Muscle layer of duodenum (tissue), 2 donors: ENCODE measurements at regions not wholly inside any gene's neighbourhood (a gene's known extent, or its start where the extent isn't known, plus 50 kb on each side); places are given as distances from the start of the nearest gene placed in this dataset.
A peak's percentile ranks its signal among the peaks of the same experiment; 100 is the strongest.

Experiments
- H3K27ac ChIP-seq: one replicate; pipeline ENCODE4 v1.7.0; 2013; ENCODE audit warnings: mild to moderate bottlenecking, low read length
- H3K27me3 ChIP-seq: one replicate; pipeline ENCODE4 v1.7.0; 2013; ENCODE audit warnings: low read depth, mild to moderate bottlenecking, control low read depth, low read length
- H3K36me3 ChIP-seq, 2 donors: one replicate each; pipeline ENCODE4 v1.7.0; 2013; ENCODE audit warnings: low read length in 2 of 2, control low read depth in 1 of 2, mild to moderate bottlenecking in 1 of 2; ENCODE audit not compliant: insufficient read depth in 2 of 2, control insufficient read depth in 1 of 2
- H3K4me1 ChIP-seq, 2 donors: one replicate each; pipeline ENCODE4 v1.7.0; 2013; ENCODE audit warnings: low read length in 2 of 2, mild to moderate bottlenecking in 2 of 2, control low read depth in 1 of 2, moderate library complexity in 1 of 2; ENCODE audit not compliant: insufficient read depth in 2 of 2, control insufficient read depth in 1 of 2
- H3K4me3 ChIP-seq, 2 donors: one replicate each; pipeline ENCODE4 v1.7.0; 2013; ENCODE audit warnings: low read length in 2 of 2, low read depth in 1 of 2, mild to moderate bottlenecking in 1 of 2
- H3K9me3 ChIP-seq, 2 donors: one replicate each; pipeline ENCODE4 v1.7.0; 2013; ENCODE audit warnings: low read length in 2 of 2, control low read depth in 1 of 2, mild to moderate bottlenecking in 1 of 2; ENCODE audit not compliant: control insufficient read depth in 1 of 2
- donor health status: healthy.

DNA sequence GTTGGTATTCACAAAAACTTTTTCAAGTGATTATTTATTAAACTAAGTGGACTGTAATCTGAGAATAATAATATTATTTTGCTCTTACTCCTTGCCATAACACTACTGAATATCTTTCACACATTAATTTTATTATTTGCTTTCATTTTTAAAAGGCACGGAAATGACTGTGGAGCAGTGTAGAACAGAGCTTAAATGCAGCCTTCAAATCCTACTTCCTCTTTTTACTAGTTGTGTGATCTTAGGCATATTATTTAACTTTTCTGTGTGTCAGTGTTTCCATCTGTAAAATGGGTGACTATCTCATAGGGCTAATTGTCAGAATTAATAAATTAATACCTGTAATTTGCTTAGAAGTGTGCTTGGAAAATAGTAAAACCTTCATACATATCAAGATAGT, 55.5 kb upstream of the SLC8A1 start:
- H3K27ac ChIP-seq = no peak overlapping the region

DNA sequence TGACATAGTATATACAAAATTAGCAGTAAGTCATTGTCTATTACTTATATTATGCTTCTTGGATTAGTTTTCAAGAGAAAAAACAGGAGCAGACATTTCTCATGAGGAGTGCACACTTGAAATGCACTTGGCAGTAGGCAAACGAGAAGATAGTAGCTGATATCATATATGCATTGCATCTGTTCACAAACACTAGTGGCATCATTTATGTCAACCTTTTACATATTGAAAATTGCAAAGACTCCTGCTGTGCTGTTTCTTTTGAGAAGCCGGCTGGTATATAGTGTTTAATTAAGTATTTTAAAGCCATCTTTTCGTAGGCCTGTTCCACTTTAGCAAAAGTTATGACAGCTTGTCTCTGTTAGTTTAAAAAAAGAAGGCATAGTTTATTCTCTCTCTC, 58.4 kb upstream of the SLC8A1 start:
- H3K4me1 ChIP-seq = peaks cover 0 to 9% of the 10 kb centered on the region in 2 donors
- H3K27ac ChIP-seq = no peak overlapping the region
- no peaks in the 10 kb centered on the region for H3K9me3 ChIP-seq
- no peaks in the 10 kb centered on the region for H3K27me3 ChIP-seq
- no peaks in the 10 kb centered on the region for H3K36me3 ChIP-seq
- H3K4me3 ChIP-seq = no peak overlapping the region

More for the DNA sequence above, 55.5 kb upstream of the SLC8A1 start:
- H3K36me3 ChIP-seq = no peaks in the 10 kb centered on the region
- H3K9me3 ChIP-seq = no peaks in the 10 kb centered on the region
- H3K27me3 ChIP-seq = no peaks in the 10 kb centered on the region
- no peak overlapping the region for H3K4me3 ChIP-seq
- H3K4me1 ChIP-seq = peaks cover 0 to 9% of the 10 kb centered on the region in 2 donors

DNA sequence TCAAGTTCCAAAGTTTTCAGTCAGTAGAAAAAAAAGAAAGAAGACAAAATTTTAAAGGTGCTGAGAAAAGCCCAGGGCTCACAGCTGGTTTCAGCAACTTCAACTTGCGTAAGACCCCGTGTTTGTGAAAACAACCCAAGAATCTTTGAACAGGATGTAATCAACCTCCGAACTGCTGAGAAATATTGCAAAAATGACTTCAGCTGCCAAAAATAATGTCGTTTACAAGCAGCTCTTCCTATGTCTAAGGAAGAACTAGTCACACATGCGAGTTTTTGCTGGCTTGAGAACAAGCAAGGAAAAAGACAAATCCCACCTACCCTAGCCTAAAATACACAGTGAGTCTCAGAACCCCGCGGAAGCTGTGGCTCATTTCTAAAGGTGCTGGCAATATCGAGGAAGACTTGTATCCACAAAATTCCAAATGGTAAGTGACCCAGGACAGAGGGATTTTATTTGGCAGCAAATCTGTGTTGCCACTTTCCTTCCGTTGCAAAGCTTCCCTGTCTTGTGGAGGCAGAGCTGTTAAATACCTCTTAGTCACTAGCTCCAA, 59.8 kb upstream of the SLC8A1 start:
- peaks cover 0 to 9% of the 10 kb centered on the region in 2 donors for H3K4me1 ChIP-seq
- peak overlapping the region; percentile 92 for H3K27ac ChIP-seq
- no peaks in the 10 kb centered on the region for H3K27me3 ChIP-seq
- H3K9me3 ChIP-seq = no peaks in the 10 kb centered on the region
- no peaks in the 10 kb centered on the region for H3K36me3 ChIP-seq
- peak overlapping the region; percentile 65 to 70 for H3K4me3 ChIP-seq

DNA sequence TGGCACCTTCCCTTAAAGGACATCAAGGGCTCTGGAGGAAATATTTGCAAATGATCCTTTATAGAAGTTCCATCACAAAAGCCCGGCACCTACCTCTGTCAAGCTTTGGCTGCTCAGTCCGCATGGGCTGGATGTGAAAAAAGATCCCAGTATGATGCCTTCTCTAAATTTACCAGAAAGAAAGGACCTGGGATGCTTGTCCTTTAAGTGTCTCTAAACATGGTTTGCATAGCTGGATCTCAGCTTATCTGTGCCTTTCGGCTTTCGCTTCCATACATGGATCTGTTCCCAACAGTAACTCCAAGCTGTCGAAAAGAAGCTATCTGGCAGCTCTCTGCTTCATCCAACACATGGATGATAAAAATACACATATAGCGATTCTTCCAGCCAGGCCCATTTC, 60.4 kb upstream of the SLC8A1 start:
- no peaks in the 10 kb centered on the region for H3K9me3 ChIP-seq
- H3K4me3 ChIP-seq = peak overlapping the region; percentile 65 to 70
- H3K27me3 ChIP-seq = no peaks in the 10 kb centered on the region
- no peaks in the 10 kb centered on the region for H3K36me3 ChIP-seq
- H3K27ac ChIP-seq = peak overlapping the region; percentile 92
- H3K4me1 ChIP-seq = peaks cover 0 to 9% of the 10 kb centered on the region in 2 donors

DNA sequence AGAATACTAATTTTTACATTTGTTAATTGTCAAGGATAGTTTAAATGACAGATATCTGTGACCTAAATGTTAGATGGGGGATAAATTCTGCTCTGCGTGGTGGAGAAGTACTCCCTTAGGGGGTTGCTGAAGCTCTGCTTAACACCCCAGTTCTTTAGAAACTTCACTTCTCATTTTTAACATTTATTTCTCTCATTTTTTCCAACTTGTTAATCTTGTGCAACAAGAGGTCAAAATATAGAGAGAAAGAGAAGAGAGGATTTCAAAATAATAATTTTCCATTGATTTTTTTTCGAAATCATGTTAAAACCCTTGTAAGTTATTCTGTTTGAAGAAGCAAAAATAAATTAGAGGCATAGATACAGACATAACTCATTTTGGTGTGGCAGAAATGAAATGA, 61.3 kb upstream of the SLC8A1 start:
- peaks cover 0 to 9% of the 10 kb centered on the region in 2 donors for H3K4me1 ChIP-seq
- H3K27ac ChIP-seq = no peak overlapping the region
- H3K27me3 ChIP-seq = no peaks in the 10 kb centered on the region
- no peak overlapping the region for H3K4me3 ChIP-seq
- no peaks in the 10 kb centered on the region for H3K36me3 ChIP-seq
- no peaks in the 10 kb centered on the region for H3K9me3 ChIP-seq

DNA sequence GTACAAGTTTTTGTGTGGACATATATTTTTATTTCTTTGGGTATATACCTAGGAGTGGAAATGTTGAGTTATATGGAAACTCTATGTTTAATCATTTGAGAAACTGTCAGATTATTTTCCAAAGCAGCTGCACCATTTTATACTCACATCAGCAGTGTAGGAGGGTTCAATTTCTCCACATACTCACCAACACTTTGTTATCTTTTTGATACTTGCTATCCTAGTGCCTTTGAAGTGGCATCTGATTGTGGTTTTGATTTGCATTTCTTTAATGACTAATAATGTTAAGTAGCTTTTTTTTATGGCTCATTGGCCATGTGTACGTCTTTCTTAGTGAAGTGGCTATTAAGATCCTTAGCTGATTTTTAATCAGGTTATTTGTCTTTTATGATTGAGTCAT, 64.7 kb upstream of the SLC8A1 start:
- Histone ChIP-seq H3K36me3 (no peaks in the 10 kb centered on the region), H3K27me3 (no peaks in the 10 kb centered on the region), H3K9me3 (no peaks in the 10 kb centered on the region), H3K4me3 (no peak overlapping the region), H3K4me1 (no peaks in the 10 kb centered on the region), H3K27ac (no peak overlapping the region)

DNA sequence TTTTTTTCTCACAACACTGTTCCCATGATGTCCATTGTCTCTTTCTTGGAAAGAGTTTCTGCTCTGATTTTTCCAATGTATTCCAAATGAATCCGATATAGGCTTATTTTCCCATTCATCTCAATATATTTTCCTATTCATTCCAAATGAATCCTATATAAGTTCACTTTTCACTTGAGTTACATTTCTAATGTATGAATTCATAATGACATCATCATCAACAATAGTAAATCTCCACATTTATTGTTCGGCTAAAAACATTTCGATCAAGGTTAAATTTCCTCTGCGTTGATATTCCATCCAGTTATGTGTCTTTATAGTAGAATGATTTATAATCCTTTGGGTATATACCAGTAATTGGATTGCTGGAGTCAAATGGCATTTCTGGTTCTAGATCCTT, 76.7 kb upstream of the SLC8A1 start:
- no peaks in the 10 kb centered on the region for H3K36me3 ChIP-seq
- no peaks in the 10 kb centered on the region for H3K9me3 ChIP-seq
- no peaks in the 10 kb centered on the region for H3K27me3 ChIP-seq
- H3K4me3 ChIP-seq = no peak overlapping the region
- H3K4me1 ChIP-seq = no peaks in the 10 kb centered on the region
- no peak overlapping the region for H3K27ac ChIP-seq

DNA sequence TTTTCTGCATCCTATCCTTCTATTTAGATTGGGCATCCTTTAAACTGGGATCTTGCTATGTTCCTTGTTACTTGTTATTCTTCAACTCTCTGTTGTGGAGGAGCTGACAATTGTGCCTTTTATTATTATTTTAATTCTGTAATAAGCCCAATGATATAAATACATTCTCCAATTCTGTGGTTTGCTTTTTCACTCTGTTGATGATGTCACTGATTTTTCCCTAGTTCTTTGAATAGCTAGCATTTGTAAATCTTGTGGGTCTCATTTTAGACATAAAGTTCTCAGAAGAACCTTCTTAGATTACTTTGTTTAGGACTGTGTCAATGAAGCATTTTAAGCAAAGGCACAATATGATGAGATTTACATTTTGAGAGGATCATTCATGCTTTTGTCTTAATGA, 79.5 kb upstream of the SLC8A1 start:
- no peak overlapping the region for H3K4me3 ChIP-seq
- H3K36me3 ChIP-seq = no peaks in the 10 kb centered on the region
- no peaks in the 10 kb centered on the region for H3K27me3 ChIP-seq
- H3K27ac ChIP-seq = no peak overlapping the region
- no peaks in the 10 kb centered on the region for H3K9me3 ChIP-seq
- H3K4me1 ChIP-seq = no peaks in the 10 kb centered on the region

DNA sequence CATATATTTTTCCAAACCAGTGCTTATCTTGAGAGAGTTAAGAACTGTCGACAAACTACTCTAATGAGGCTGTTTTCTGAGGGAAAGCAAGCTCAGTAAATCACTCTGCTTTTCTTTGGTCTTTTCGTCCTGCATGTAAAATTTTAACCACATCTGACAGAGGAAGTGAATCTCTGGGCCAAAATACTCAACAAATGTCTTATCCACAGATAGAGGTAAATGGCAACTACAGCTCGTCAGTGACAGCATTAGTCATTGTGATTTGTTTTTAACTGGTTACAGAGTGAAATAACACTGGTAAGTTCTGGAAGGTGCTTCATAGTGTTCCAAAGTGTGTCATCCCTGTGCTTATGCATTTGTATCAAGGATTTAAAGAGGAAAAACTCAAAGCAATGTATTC, 82.6 kb upstream of the SLC8A1 start:
- no peaks in the 10 kb centered on the region for H3K27me3 ChIP-seq
- no peaks in the 10 kb centered on the region for H3K9me3 ChIP-seq
- no peaks in the 10 kb centered on the region for H3K36me3 ChIP-seq
- H3K27ac ChIP-seq = no peak overlapping the region
- H3K4me3 ChIP-seq = no peak overlapping the region
- H3K4me1 ChIP-seq = no peaks in the 10 kb centered on the region

DNA sequence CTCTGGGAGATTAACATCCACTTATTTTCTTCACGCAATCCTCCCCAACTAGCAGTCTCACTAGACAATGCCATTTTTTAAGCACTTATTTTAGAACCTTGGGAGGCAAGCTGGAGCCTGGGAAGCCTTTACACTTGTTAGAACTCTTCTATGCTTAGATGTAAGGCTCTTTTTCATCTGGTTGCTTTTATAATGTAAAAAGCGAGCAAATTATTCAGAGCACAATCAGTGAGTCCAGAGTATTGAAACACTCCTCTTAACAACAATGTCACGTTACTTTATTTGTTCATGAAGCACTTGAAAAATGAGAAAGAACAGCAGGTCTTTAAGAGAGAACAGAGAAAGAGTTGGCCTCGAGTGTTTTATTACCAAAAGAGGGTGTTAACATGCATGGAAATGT, 84.1 kb upstream of the SLC8A1 start:
- Histone ChIP-seq H3K27me3 (no peaks in the 10 kb centered on the region), H3K27ac (no peak overlapping the region), H3K9me3 (no peaks in the 10 kb centered on the region), H3K4me3 (no peak overlapping the region), H3K4me1 (no peaks in the 10 kb centered on the region), H3K36me3 (no peaks in the 10 kb centered on the region)

DNA sequence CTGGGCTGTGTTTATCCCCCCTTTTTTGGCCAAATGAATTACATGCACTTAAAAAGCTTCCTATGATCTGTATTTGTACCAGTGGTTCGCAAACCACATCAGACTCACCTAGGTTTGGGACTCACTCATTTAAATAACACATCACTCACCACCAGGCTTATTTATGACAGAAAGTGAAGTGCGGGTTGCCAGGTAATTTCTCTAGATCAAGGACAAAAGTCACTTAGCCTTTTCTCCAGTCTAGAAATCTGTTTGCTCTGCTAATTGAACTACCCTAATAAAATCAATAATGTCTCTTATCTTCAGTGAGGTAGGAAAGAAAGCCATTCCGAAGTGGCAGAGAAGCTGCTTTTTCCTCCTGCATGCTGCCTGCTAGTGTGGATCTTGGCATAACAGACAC, 88.1 kb upstream of the SLC8A1 start:
- H3K27me3 ChIP-seq = no peaks in the 10 kb centered on the region
- no peaks in the 10 kb centered on the region for H3K36me3 ChIP-seq
- H3K4me3 ChIP-seq = no peak overlapping the region
- H3K4me1 ChIP-seq = no peaks in the 10 kb centered on the region
- H3K27ac ChIP-seq = no peak overlapping the region
- no peaks in the 10 kb centered on the region for H3K9me3 ChIP-seq

DNA sequence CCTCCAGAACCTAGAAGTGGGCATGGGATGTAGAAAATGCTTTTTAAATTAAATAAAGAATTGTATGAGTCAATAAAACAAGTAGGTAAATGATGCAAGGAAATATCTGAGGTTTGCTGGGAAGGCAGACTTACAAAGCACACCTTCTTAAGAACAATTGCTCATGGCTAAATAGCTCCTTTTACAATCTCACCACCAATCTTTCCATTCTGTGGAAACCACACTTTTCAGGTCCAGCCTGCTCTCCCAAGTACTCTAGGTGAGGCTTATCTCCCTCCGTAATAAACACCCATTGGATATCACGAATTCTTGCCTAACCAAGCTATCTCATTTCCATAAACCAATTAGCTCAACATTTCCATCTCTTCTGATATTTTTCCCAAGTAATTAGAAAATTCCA, 91.5 kb upstream of the SLC8A1 start:
- H3K36me3 ChIP-seq = no peaks in the 10 kb centered on the region
- H3K27ac ChIP-seq = no peak overlapping the region
- H3K4me1 ChIP-seq = no peaks in the 10 kb centered on the region
- H3K27me3 ChIP-seq = no peaks in the 10 kb centered on the region
- H3K9me3 ChIP-seq = no peaks in the 10 kb centered on the region
- H3K4me3 ChIP-seq = no peak overlapping the region
